ENCODE measurements at regions not wholly inside any gene's neighbourhood (a gene's known extent, or its start where the extent isn't known, plus 50 kb on each side); places are given as distances from the start of the nearest gene placed in this dataset.

GRCh38 chrX:127459790-127460189, 592.4 kb downstream of the ACTRT1 start:
- no peak for TF ChIP-seq YY1 (IDR thresholded peaks at IDR 0.05; ENCODE audit: insufficient read depth, insufficient read length)
- no peak for TF ChIP-seq ZNF274 (IDR thresholded peaks at IDR 0.05; ENCODE audit: low read depth, low read length)

All from NT2/D1 (cell line).